Superior temporal gyrus (tissue), 1 donor: ENCODE measurements at regions not wholly inside any gene's neighbourhood (a gene's known extent, or its start where the extent isn't known, plus 50 kb on each side); places are given as distances from the start of the nearest gene placed in this dataset.
"Not testable (repeated sequence)": the region's sequence is repeated elsewhere in the genome, so short reads cannot be mapped to it uniquely, and the experiment has no call there.

Experiments
- DNase-seq: peaks from one replicate; pipeline ENCODE4 v3.0.0-alpha.2; 2016; ENCODE audit errors: extremely low spot score

GRCh38 chr12:87266305-87266704, 762.9 kb downstream of the C12orf50 start:
- no peak for DNase-seq

- DNase-seq = no peak
These were observed 769.8 kb downstream of the C12orf50 start for GRCh38 chr12:87259391-87259790.

- DNase-seq = no peak
These were observed 774.7 kb downstream of the C12orf50 start for GRCh38 chr12:87254381-87255030.

GRCh38 chr12:87253157-87253556, 776.0 kb downstream of the C12orf50 start:
- no peak for DNase-seq

GRCh38 chr12:87246726-87247125, 782.5 kb downstream of the C12orf50 start:
- DNase-seq = no peak

GRCh38 chr12:87238466-87238865, 790.7 kb downstream of the C12orf50 start:
- no peak for DNase-seq

- DNase-seq = no peak
These were observed 794.3 kb downstream of the C12orf50 start for GRCh38 chr12:87234898-87235297.

GRCh38 chr12:87233671-87234070, 795.5 kb downstream of the C12orf50 start:
- DNase-seq = no peak

GRCh38 chr12:87231818-87232217, 797.4 kb downstream of the C12orf50 start:
- no peak for DNase-seq

- DNase-seq = no peak
These were observed 798.8 kb downstream of the C12orf50 start for GRCh38 chr12:87230441-87230840.

GRCh38 chr12:87227162-87227561, 802.0 kb downstream of the C12orf50 start:
- no peak for DNase-seq

GRCh38 chr12:87217491-87217890, 811.7 kb downstream of the C12orf50 start:
- no peak for DNase-seq

- no peak for DNase-seq
These were observed 812.8 kb downstream of the C12orf50 start for GRCh38 chr12:87216436-87216835.

- no peak for DNase-seq
These were observed 827.0 kb downstream of the C12orf50 start for GRCh38 chr12:87202189-87202588.

- DNase-seq = no peak
These were observed 827.6 kb downstream of the C12orf50 start for GRCh38 chr12:87201598-87201997.

GRCh38 chr12:87200289-87200979, 828.8 kb downstream of the C12orf50 start:
- DNase-seq = no peak

- DNase-seq = no peak
These were observed 831.0 kb downstream of the C12orf50 start for GRCh38 chr12:87198181-87198580.

GRCh38 chr12:87196321-87196720, 832.9 kb downstream of the C12orf50 start:
- no peak for DNase-seq

- DNase-seq = not testable (repeated sequence)
These were observed 834.8 kb downstream of the C12orf50 start for GRCh38 chr12:87194389-87194788.

GRCh38 chr12:87185367-87185766, 843.8 kb downstream of the C12orf50 start:
- DNase-seq = no peak

- no peak for DNase-seq
These were observed 846.4 kb downstream of the C12orf50 start for GRCh38 chr12:87182696-87183233.

GRCh38 chr12:87171356-87171755, 857.8 kb downstream of the C12orf50 start:
- no peak for DNase-seq

GRCh38 chr12:87169010-87169409, 860.2 kb downstream of the C12orf50 start:
- no peak for DNase-seq
